Cardiac muscle cell (in vitro differentiated cells and primary cell): ENCODE measurements at regions not wholly inside any gene's neighbourhood (a gene's known extent, or its start where the extent isn't known, plus 50 kb on each side); places are given as distances from the start of the nearest gene placed in this dataset.

Experiments
- DNase-seq, 2 donors: peaks; one replicate each; pipeline versions ENCODE4 v3.0.0 to v3.0.0-alpha.2; 2010 to 2017; ENCODE audit warnings: low read depth in 1 of 2, low spot score in 1 of 2
- H3K27ac ChIP-seq: fragments of 200-600 bp; sonication (generic); 2 replicates; pipeline ENCODE4 v1.5.1; 2016
- H3K27me3 ChIP-seq: fragments of 200-600 bp; sonication (generic); 2 replicates; pipeline ENCODE4 v1.6.0; 2016; ENCODE audit warnings: control low read depth
- H3K36me3 ChIP-seq: fragments of 200-600 bp; sonication (generic); 2 replicates; pipeline ENCODE4 v1.5.1; 2016; ENCODE audit warnings: control low read depth
- H3K4me1 ChIP-seq: fragments of 200-600 bp; sonication (generic); 2 replicates; pipeline ENCODE4 v1.8.1; 2017; ENCODE audit warnings: low read depth, mild to moderate bottlenecking, mixed run types
- H3K4me3 ChIP-seq: fragments of 200-600 bp; sonication (generic); 2 replicates; pipeline ENCODE4 v1.5.1; 2016; ENCODE audit warnings: mild to moderate bottlenecking
- H3K9me3 ChIP-seq: fragments of 200-600 bp; sonication (generic); 2 replicates; pipeline ENCODE4 v1.5.1; 2017; ENCODE audit warnings: low read depth, mild to moderate bottlenecking, control low read depth
- TF ChIP-seq, protein P1 (sequence below): IDR thresholded peaks from 2 replicates; pipeline ENCODE4 v1.5.1; 2012; ENCODE audit warnings: low read depth, mild to moderate bottlenecking, low read length

DNA sequence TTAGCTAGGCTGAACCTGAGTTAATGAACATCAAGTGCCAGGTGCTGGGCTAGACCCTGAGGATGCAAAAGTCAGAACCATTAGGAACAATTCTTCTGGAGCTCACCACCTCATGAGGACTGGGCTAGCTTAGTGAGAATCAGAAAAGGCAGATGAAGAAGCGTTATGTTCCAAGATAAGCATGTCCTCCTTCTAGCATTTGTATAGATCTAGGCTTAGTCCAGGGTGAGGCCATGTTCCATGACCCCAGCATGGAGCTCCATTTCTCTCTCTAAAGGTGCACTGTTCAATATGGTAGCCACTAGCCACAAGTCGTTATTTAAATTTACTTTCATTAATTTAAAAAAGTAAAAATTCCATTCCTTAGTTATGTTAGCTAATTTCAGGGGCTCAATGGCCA is 365.3 kb upstream of the CCL2 start:
- Histone ChIP-seq H3K27me3 (no peaks in the 10 kb centered on the region), H3K27ac (no peak overlapping the region), H3K36me3 (no peaks in the 10 kb centered on the region), H3K4me1 (no peaks in the 10 kb centered on the region), H3K9me3 (no peaks in the 10 kb centered on the region), H3K4me3 (no peak overlapping the region)
- DNase-seq, result no peak
- TF ChIP-seq, protein P1, sequence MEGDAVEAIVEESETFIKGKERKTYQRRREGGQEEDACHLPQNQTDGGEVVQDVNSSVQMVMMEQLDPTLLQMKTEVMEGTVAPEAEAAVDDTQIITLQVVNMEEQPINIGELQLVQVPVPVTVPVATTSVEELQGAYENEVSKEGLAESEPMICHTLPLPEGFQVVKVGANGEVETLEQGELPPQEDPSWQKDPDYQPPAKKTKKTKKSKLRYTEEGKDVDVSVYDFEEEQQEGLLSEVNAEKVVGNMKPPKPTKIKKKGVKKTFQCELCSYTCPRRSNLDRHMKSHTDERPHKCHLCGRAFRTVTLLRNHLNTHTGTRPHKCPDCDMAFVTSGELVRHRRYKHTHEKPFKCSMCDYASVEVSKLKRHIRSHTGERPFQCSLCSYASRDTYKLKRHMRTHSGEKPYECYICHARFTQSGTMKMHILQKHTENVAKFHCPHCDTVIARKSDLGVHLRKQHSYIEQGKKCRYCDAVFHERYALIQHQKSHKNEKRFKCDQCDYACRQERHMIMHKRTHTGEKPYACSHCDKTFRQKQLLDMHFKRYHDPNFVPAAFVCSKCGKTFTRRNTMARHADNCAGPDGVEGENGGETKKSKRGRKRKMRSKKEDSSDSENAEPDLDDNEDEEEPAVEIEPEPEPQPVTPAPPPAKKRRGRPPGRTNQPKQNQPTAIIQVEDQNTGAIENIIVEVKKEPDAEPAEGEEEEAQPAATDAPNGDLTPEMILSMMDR, result no peak

DNA sequence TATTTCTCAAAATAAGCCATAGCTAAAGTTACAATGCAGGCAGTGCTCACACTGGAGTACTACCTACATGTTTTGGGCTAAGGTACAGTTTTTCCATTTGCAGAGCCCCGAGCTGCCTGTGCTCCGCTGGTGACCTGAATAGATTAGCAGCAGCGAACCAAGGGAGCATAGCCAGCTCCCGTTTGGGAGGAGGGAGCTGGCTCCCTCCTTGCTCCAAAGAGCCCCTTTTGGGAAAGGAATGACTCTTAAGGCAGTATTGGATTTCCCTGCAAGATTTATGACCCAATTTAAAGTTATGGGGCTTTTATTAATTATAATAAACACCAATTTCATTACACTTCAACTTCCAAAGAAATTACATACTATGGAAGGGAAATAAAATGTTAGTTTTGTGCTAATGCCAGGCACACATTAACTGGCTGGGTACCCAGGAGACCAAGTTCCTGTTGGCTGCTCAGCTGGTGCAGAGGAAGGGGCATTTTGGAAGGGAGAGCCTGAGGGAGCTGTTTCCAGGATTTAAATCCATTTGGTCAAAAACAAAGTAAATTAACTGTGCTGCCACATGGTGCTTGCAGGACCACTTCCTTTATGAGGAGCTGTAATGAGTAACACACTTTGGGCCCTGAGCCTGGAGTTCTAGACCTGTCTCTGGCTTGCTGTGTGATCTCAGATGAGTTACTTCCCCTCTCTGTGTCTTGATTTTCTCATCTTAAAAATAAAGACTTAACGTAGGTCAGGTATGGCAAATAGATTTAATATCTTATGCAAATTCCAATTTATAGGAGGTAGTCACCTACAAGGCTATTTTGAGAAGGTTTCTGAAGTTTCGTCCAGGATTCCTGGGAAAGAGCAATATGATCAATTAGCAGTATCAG is 362.1 kb upstream of the CCL2 start:
- no peaks in the 10 kb centered on the region for H3K4me1 ChIP-seq
- TF ChIP-seq, protein P1, result no peak
- no peak for DNase-seq
- H3K36me3 ChIP-seq, result no peaks in the 10 kb centered on the region
- no peaks in the 10 kb centered on the region for H3K27me3 ChIP-seq
- no peak overlapping the region for H3K4me3 ChIP-seq
- no peaks in the 10 kb centered on the region for H3K9me3 ChIP-seq
- H3K27ac ChIP-seq, result no peak overlapping the region

DNA sequence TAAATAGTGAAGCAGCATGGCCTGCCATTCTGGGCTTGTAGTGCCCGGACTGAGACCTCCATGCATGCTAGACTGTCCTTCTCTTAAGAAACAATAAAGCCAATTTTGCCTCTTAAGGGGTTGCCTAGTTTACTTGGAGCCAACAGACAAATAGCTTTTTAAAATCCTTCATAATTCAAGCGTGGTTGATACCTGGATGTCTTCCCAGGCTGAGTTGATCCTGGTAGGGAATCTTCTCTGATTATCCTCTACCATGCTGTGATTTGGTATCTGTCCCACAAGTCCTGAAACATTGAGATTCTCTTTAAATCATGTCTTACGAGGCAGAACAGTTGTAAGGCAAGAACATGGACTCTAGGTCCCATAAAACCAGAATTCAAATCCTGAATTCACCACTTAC is 359.6 kb upstream of the CCL2 start:
- Histone ChIP-seq H3K4me3 (no peak overlapping the region), H3K36me3 (no peaks in the 10 kb centered on the region), H3K27me3 (no peaks in the 10 kb centered on the region), H3K9me3 (no peaks in the 10 kb centered on the region), H3K4me1 (no peaks in the 10 kb centered on the region), H3K27ac (no peak overlapping the region)
- DNase-seq, result no peak
- TF ChIP-seq, protein P1, result no peak

DNA sequence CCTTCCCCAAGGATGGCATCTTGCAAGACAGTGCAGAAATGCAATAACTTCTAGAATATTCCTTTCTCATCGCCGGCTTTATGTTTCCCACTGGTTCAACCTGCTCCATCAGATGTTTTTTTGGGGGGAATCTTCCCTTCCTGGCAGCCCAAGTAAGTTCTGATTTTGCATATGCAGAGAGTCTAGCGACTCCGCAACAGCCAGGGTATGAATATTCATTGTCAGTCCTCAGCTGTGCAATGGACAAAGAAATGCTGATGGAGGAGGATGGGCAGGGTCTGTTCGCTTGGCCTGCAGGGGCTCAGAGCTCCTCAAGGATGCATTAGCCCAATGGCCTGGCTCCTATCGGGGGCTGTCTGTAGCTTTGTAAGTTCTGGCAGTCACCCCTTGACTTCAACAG is 358.8 kb upstream of the CCL2 start:
- no peak for DNase-seq
- no peak overlapping the region for H3K4me3 ChIP-seq
- H3K36me3 ChIP-seq, result no peaks in the 10 kb centered on the region
- no peaks in the 10 kb centered on the region for H3K9me3 ChIP-seq
- TF ChIP-seq, protein P1, result no peak
- peaks cover 3% of the 10 kb centered on the region for H3K27me3 ChIP-seq
- H3K4me1 ChIP-seq, result no peaks in the 10 kb centered on the region
- no peak overlapping the region for H3K27ac ChIP-seq

DNA sequence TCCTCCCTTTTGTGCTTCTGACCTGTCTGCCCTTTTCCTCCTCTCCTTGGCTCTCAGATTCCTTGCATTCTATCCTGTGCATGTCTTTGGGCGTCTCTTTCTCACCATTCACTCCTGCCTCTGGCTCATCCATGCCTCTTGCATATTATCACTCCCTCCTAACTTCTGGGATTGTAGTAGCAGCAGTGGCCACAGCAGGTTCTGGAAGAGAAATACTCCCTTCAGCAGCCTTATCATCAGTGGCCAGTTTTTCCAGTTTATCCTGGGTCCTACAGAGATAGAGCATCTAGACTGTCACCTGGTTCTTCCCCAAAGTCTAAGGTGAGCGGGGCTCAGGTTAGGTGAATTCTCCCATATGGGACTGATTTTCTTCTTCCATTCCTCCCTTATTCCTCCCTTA is 354.0 kb upstream of the CCL2 start:
- Histone ChIP-seq H3K27ac (no peak overlapping the region), H3K27me3 (peaks cover 3% of the 10 kb centered on the region), H3K9me3 (no peaks in the 10 kb centered on the region), H3K4me1 (no peaks in the 10 kb centered on the region), H3K4me3 (no peak overlapping the region), H3K36me3 (no peaks in the 10 kb centered on the region)
- DNase-seq, result no peak
- TF ChIP-seq, protein P1, result no peak
